Peyer's patch (tissue), 4 donors: ENCODE measurements at regions not wholly inside any gene's neighbourhood (a gene's known extent, or its start where the extent isn't known, plus 50 kb on each side); places are given as distances from the start of the nearest gene placed in this dataset.

Source experiments
- CTCF ChIP-seq, 6 experiments: fragments of 450-650 bp in 4 of 6; fragments of 200-600 bp in 2 of 6; sonication (generic) in 1 of 6; IDR thresholded peaks; one replicate each; pipeline ENCODE4 v1.5.1; 2017 to 2019; ENCODE audit warnings: antibody characterized with exemption in 6 of 6, mild to moderate bottlenecking in 3 of 6, moderate library complexity in 1 of 6
- POLR2A ChIP-seq, 2 donors: fragments of 450-650 bp; IDR thresholded peaks; one replicate each; pipeline ENCODE4 v1.5.1; 2017; ENCODE audit warnings: antibody characterized with exemption in 2 of 2, mild to moderate bottlenecking in 2 of 2, moderate library complexity in 2 of 2

GRCh38 chr9:81088341-81088740 lies 601.0 kb downstream of the TLE1 start:
- TF ChIP-seq CTCF (IDR thresholded peaks at IDR 0.05) (no peak), POLR2A (IDR thresholded peaks at IDR 0.05) (no peak)
